Suprapubic skin (tissue), 4 donors: ENCODE measurements at regions not wholly inside any gene's neighbourhood (a gene's known extent, or its start where the extent isn't known, plus 50 kb on each side); places are given as distances from the start of the nearest gene placed in this dataset.

ENCODE experiments used
- POLR2A ChIP-seq, 2 donors: fragments of 450-650 bp; IDR thresholded peaks; one replicate each; pipeline ENCODE4 v1.6.1; 2017; ENCODE audit warnings: antibody characterized with exemption in 2 of 2, mild to moderate bottlenecking in 2 of 2, moderate library complexity in 2 of 2
- POLR2AphosphoS5 ChIP-seq, 3 donors: sonication (generic); formaldehyde crosslinking; IDR thresholded peaks; one replicate each; pipeline ENCODE4 v1.6.1; 2017; ENCODE audit warnings: antibody characterized with exemption in 3 of 3
- TF ChIP-seq, protein P1 (sequence below), 2 donors: fragments of 200-600 bp in 1 of 2; fragments of 450-650 bp in 1 of 2; sonication (generic) in 1 of 2; IDR thresholded peaks; one replicate each; pipeline ENCODE4 v1.5.1; 2016 to 2019; ENCODE audit warnings: antibody characterized with exemption in 2 of 2, mild to moderate bottlenecking in 1 of 2, moderate library complexity in 1 of 2

DNA sequence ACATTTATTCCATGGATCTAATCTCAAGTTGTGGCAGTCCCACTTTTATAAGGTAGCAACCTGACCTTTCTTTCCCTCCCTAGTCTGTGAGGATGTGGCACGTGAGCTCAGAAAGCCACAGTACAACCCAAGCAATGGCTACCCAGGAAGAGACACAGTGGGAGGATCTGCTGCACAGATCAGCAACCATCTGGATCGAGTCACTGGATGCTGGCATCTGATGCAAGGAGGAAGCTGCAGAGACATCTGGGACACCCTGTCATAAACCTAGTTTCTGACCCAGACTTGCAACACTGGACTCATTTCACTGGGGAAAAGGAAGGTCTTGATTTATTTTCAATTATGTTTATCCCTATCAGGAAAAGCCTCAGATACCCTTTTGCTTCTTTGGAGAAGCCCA lies 327.1 kb downstream of the PAPSS1 start:
- TF ChIP-seq, protein P1, sequence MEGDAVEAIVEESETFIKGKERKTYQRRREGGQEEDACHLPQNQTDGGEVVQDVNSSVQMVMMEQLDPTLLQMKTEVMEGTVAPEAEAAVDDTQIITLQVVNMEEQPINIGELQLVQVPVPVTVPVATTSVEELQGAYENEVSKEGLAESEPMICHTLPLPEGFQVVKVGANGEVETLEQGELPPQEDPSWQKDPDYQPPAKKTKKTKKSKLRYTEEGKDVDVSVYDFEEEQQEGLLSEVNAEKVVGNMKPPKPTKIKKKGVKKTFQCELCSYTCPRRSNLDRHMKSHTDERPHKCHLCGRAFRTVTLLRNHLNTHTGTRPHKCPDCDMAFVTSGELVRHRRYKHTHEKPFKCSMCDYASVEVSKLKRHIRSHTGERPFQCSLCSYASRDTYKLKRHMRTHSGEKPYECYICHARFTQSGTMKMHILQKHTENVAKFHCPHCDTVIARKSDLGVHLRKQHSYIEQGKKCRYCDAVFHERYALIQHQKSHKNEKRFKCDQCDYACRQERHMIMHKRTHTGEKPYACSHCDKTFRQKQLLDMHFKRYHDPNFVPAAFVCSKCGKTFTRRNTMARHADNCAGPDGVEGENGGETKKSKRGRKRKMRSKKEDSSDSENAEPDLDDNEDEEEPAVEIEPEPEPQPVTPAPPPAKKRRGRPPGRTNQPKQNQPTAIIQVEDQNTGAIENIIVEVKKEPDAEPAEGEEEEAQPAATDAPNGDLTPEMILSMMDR (IDR thresholded peaks at IDR 0.05) = no peak
- TF ChIP-seq POLR2AphosphoS5 (IDR thresholded peaks at IDR 0.05) = peak in 1 of 3 donors; percentile 16
- no peak for TF ChIP-seq POLR2A (IDR thresholded peaks at IDR 0.05)
